HCT116 (cell line): ENCODE measurements at regions not wholly inside any gene's neighbourhood (a gene's known extent, or its start where the extent isn't known, plus 50 kb on each side); places are given as distances from the start of the nearest gene placed in this dataset.

Experiments
- ATAC-seq: fragments of 200-7000 bp; cut with Tn5 transposase; 2 replicates; pipeline ENCODE4 v1.9.1; 2020; ENCODE audit warnings: mild to moderate bottlenecking, moderate library complexity
- BruUV-seq: library from RNA; stranded (reverse); fragments of 400-500 nt; replicated peaks from 2 replicates; lab custom pipeline; 2021; lab: Mats Ljungman, UMichigan
- CTCF ChIA-PET: fragments of 300-600 bp; sonication (Branson Sonifier 250); formaldehyde crosslinking; loops from one replicate; lab custom pipeline; 2021; ENCODE audit warnings: antibody characterized with exemption; lab: Charles Lee
- POLR2A ChIA-PET: fragments of 300-600, 350-600 bp; sonication (Branson Sonifier 250); formaldehyde crosslinking; loops from one replicate; lab custom pipeline; 2021; ENCODE audit warnings: antibody characterized with exemption; lab: Charles Lee
- RAD21 ChIA-PET, 2 experiments: fragments of 300-600 bp; sonication (Branson Sonifier 250); formaldehyde crosslinking; loops; one replicate each; lab custom pipeline; 2023; ENCODE audit warnings: low total read pairs in 2 of 2; ENCODE audit not compliant: uncharacterized antibody in 2 of 2, unreplicated experiment in 2 of 2, low non-redundant PET in 1 of 2; lab: Charles Lee
- DNase-seq: peaks from one replicate; pipeline ENCODE4 v3.0.0-alpha.2; 2010; ENCODE audit warnings: low read depth, low spot score
- H2AFZ ChIP-seq: fragments of 200-600 bp; shearing (Covaris generic), sonication (generic); 2 replicates; pipeline ENCODE4 v1.6.1; 2017; ENCODE audit warnings: low read depth, mixed run types, mixed read lengths, antibody characterized with exemption, low read length; ENCODE audit not compliant: poor library complexity, severe bottlenecking
- H3K27ac ChIP-seq: 2 replicates; pipeline ENCODE4 v1.5.1; 2012; ENCODE audit warnings: low read depth, low read length
- H3K27me3 ChIP-seq: fragments of 200-600 bp; sonication (generic); 2 replicates; pipeline ENCODE4 v1.6.1; 2016; ENCODE audit warnings: mixed run types, low read length, mixed read lengths; ENCODE audit not compliant: insufficient read depth
- H3K36me3 ChIP-seq, 2 experiments: fragments of 200-500 bp in 1 of 2; fragments of 200-600 bp in 1 of 2; sonication (Bioruptor generic) in 1 of 2; sonication (generic) in 1 of 2; 2 replicates each; pipeline versions ENCODE4 v1.5.1 to v1.6.1; 2014 to 2016; ENCODE audit warnings: low read length in 2 of 2, inconsistent platforms in 1 of 2, mixed read lengths in 1 of 2, mixed run types in 1 of 2; ENCODE audit not compliant: insufficient read depth in 2 of 2, control insufficient read depth in 1 of 2
- H3K4me1 ChIP-seq, 2 experiments: fragments of 200-600 bp in 1 of 2; sonication (generic) in 1 of 2; 2 replicates each; pipeline versions ENCODE4 v1.5.1 to v1.6.1; 2012 to 2017; ENCODE audit warnings: low read length in 2 of 2, inconsistent platforms in 1 of 2, mild to moderate bottlenecking in 1 of 2, mixed read lengths in 1 of 2, mixed run types in 1 of 2, moderate library complexity in 1 of 2; ENCODE audit not compliant: insufficient read depth in 2 of 2, control insufficient read depth in 1 of 2
- H3K4me2 ChIP-seq: fragments of 200-600 bp; sonication (generic); 2 replicates; pipeline ENCODE4 v1.6.1; 2017; ENCODE audit warnings: mixed run types, low read length, mixed read lengths
- H3K4me3 ChIP-seq, 2 experiments: fragments of 200-600 bp in 1 of 2; sonication (generic) in 1 of 2; replicated peaks in 1 of 2; 2 replicates each; pipeline ENCODE4 v1.5.1; 2011 to 2016; ENCODE audit warnings: low read length in 2 of 2, control low read depth in 1 of 2, low read depth in 1 of 2, mild to moderate bottlenecking in 1 of 2, mixed read lengths in 1 of 2, mixed run types in 1 of 2
- H3K79me2 ChIP-seq: fragments of 200-600 bp; sonication (generic); 2 replicates; pipeline ENCODE4 v1.6.1; 2017; ENCODE audit warnings: mild to moderate bottlenecking, mixed run types, low read length, moderate library complexity, mixed read lengths; ENCODE audit not compliant: insufficient read depth
- H3K9ac ChIP-seq: fragments of 200-600 bp; sonication (generic); 2 replicates; pipeline ENCODE4 v1.6.1; 2016; ENCODE audit warnings: low read length, mixed read lengths
- H3K9me2 ChIP-seq: fragments of 200-600 bp; sonication (generic), shearing (Covaris generic); 2 replicates; pipeline ENCODE4 v1.6.1; 2017; ENCODE audit warnings: mixed run types, mild to moderate bottlenecking, moderate library complexity; ENCODE audit not compliant: insufficient read depth
- H3K9me3 ChIP-seq, 2 experiments: fragments of 200-500 bp in 1 of 2; fragments of 200-600 bp in 1 of 2; sonication (Bioruptor generic) in 1 of 2; sonication (generic) in 1 of 2; 2 replicates each; pipeline ENCODE4 v1.6.1; 2014 to 2017; ENCODE audit warnings: low read length in 2 of 2, mixed read lengths in 2 of 2, inconsistent platforms in 1 of 2, low read depth in 1 of 2, mild to moderate bottlenecking in 1 of 2, mixed run types in 1 of 2, moderate library complexity in 1 of 2; ENCODE audit not compliant: control insufficient read depth in 1 of 2, insufficient read depth in 1 of 2
- H4K20me1 ChIP-seq: fragments of 200-600 bp; sonication (generic), shearing (Covaris generic); 2 replicates; pipeline ENCODE4 v1.6.1; 2017; ENCODE audit warnings: mixed run types, mild to moderate bottlenecking, moderate library complexity; ENCODE audit not compliant: insufficient read depth
- ATF3 ChIP-seq: IDR thresholded peaks from 2 replicates; pipeline ENCODE4 v1.6.1; 2012
- CEBPB ChIP-seq: IDR thresholded peaks from 2 replicates; pipeline ENCODE4 v1.6.1; 2012; ENCODE audit warnings: low read depth
- CTCF ChIP-seq, 3 experiments: fragments of 200-600 bp in 1 of 3; sonication (generic) in 1 of 3; IDR thresholded peaks in 2 of 3; conservative IDR thresholded peaks in 1 of 3; 2 replicates each; pipeline ENCODE4 v1.5.1; 2012 to 2017; ENCODE audit warnings: low read depth in 2 of 3, low read length in 2 of 3, antibody characterized with exemption in 1 of 3, borderline replicate concordance in 1 of 3, control low read depth in 1 of 3, mild to moderate bottlenecking in 1 of 3, mixed read lengths in 1 of 3, mixed run types in 1 of 3, moderate library complexity in 1 of 3; ENCODE audit not compliant: insufficient read depth in 1 of 3
- EZH2 ChIP-seq: fragments of 200-600 bp; sonication (generic); IDR thresholded peaks from 2 replicates; pipeline ENCODE4 v1.6.1; 2017; ENCODE audit warnings: antibody characterized with exemption, mixed run types
- EZH2phosphoT487 ChIP-seq: fragments of 200-600 bp; IDR thresholded peaks from 2 replicates; pipeline ENCODE4 v1.6.1; 2018; ENCODE audit warnings: antibody characterized with exemption, borderline replicate concordance
- FOSL1 ChIP-seq: IDR thresholded peaks from 2 replicates; pipeline ENCODE4 v1.6.1; 2012; ENCODE audit warnings: low read depth
- JUND ChIP-seq: IDR thresholded peaks from 2 replicates; pipeline ENCODE4 v1.6.1; 2012
- MAX ChIP-seq: IDR thresholded peaks from 2 replicates; pipeline ENCODE4 v1.6.1; 2012
- POLR2AphosphoS5 ChIP-seq: IDR thresholded peaks from 2 replicates; pipeline ENCODE4 v1.6.1; 2011; ENCODE audit warnings: mild to moderate bottlenecking, low read depth, low read length, moderate library complexity
- RAD21 ChIP-seq: IDR thresholded peaks from 2 replicates; pipeline ENCODE4 v1.6.1; 2012; ENCODE audit warnings: low read depth, mild to moderate bottlenecking
- SP1 ChIP-seq: IDR thresholded peaks from 2 replicates; pipeline ENCODE4 v1.6.1; 2012; ENCODE audit warnings: low read depth
- SRF ChIP-seq: IDR thresholded peaks from 2 replicates; pipeline ENCODE4 v1.6.1; 2012; ENCODE audit warnings: low read depth
- TCF7L2 ChIP-seq: IDR thresholded peaks from 2 replicates; pipeline ENCODE4 v1.7.0; 2011; ENCODE audit warnings: borderline replicate concordance, inconsistent platforms; ENCODE audit not compliant: insufficient read depth, insufficient read length; ENCODE audit errors: extremely low read depth
- YY1 ChIP-seq: IDR thresholded peaks from 2 replicates; pipeline ENCODE4 v1.6.1; 2011; ENCODE audit warnings: low read length, low read depth, moderate library complexity, mild to moderate bottlenecking; ENCODE audit not compliant: insufficient replicate concordance; ENCODE audit errors: extremely low read depth
- ZBTB33 ChIP-seq: IDR thresholded peaks from 2 replicates; pipeline ENCODE4 v1.6.1; 2011; ENCODE audit warnings: mild to moderate bottlenecking, low read length, moderate library complexity; ENCODE audit not compliant: insufficient replicate concordance; ENCODE audit errors: extremely low read depth
- ZNF274 ChIP-seq: fragments of 200-500 bp; sonication (Bioruptor generic); IDR thresholded peaks from 2 replicates; pipeline ENCODE4 v1.6.1; 2014; ENCODE audit warnings: mild to moderate bottlenecking, low read depth, low read length, inconsistent platforms
- intact Hi-C: fragments of 100-400 bp; cut with micrococcal nuclease; formaldehyde crosslinking; loops from 2 replicates; pipeline ENCODE4 v1.10.0; 2022

DNA sequence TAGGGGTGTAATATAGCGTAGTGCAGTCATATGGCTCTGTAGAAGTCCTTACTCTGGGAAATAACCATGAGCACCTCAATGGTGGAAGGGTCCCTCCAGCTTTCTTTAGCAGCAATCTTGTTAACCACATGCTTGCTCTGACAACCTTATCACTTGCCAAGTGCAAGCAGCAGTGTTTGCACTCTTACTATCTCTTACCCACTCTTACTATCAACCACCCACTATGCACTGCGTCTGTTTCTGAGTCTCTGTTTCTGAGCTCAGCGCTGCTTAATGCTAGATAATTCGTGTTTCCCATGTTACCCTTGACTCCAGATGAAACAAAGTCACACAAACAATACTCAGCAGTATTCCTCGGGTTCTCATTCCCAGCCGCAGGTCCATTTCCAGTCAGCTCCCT, 433.7 kb upstream of the PFKP start:
- BruUV-seq = no TSS peak
- no peak for ATAC-seq
- H4K20me1 ChIP-seq = no peaks in the 10 kb centered on the region
- H3K27ac ChIP-seq = no peak overlapping the region
- H3K4me2 ChIP-seq = no peak overlapping the region
- H2AFZ ChIP-seq = no peak overlapping the region
- no peaks in the 10 kb centered on the region for H3K36me3 ChIP-seq
- no peaks in the 10 kb centered on the region for H3K9me2 ChIP-seq
- no peaks in the 10 kb centered on the region for H3K4me1 ChIP-seq
- H3K4me3 ChIP-seq = no peak overlapping the region
- no peak for DNase-seq
- no peak for TF ChIP-seq TCF7L2
- TF ChIP-seq RAD21 = no peak
- no peak for TF ChIP-seq MAX
- TF ChIP-seq CEBPB = no peak
- no peak for TF ChIP-seq SRF
- no peaks in the 10 kb centered on the region for H3K79me2 ChIP-seq
- H3K27me3 ChIP-seq = no peaks in the 10 kb centered on the region
- CTCF ChIA-PET = no interaction called here
- RAD21 ChIA-PET = no interaction called here
- intact Hi-C loops = no loop called here
- POLR2A ChIA-PET = no interaction called here
- no peak overlapping the region for H3K9ac ChIP-seq
- H3K9me3 ChIP-seq = peaks cover 10 to 13% of the 10 kb centered on the region in 2 experiments; a peak in 2 of 4 replicates

- H3K9me2 ChIP-seq = no peaks in the 10 kb centered on the region
- H3K4me1 ChIP-seq = no peaks in the 10 kb centered on the region
- ATAC-seq = no peak
- H3K36me3 ChIP-seq = no peaks in the 10 kb centered on the region
- ChIA-PET CTCF (no interaction called here), RAD21 (no interaction called here), POLR2A (no interaction called here)
- peaks cover 5 to 13% of the 10 kb centered on the region in 2 experiments; a peak in 2 of 4 replicates for H3K9me3 ChIP-seq
- no peaks in the 10 kb centered on the region for H4K20me1 ChIP-seq
- no peak overlapping the region for H3K4me3 ChIP-seq
- no peak overlapping the region for H3K27ac ChIP-seq
- BruUV-seq = no TSS peak
- intact Hi-C loops = no loop called here
- no peak overlapping the region for H3K9ac ChIP-seq
- no peaks in the 10 kb centered on the region for H3K79me2 ChIP-seq
- DNase-seq = no peak
- no peaks in the 10 kb centered on the region for H3K27me3 ChIP-seq
- H3K4me2 ChIP-seq = no peak overlapping the region
- no peak overlapping the region for H2AFZ ChIP-seq
- TF ChIP-seq ZBTB33 = no peak
- TF ChIP-seq FOSL1 = no peak
- no peak for TF ChIP-seq EZH2phosphoT487
- no peak for TF ChIP-seq CTCF (IDR thresholded peaks at IDR 0.05 in 2 of 3, conservative IDR thresholded peaks at IDR 0.05 in 1 of 3; ENCODE audit: borderline replicate concordance in 1 of 3, insufficient read depth in 1 of 3, low read depth in 2 of 3, low read length in 2 of 3)
- no peak for TF ChIP-seq EZH2
- no peak for TF ChIP-seq JUND
- no peak for TF ChIP-seq POLR2AphosphoS5
- TF ChIP-seq ZNF274 = no peak
- no peak for TF ChIP-seq YY1
- no peak for TF ChIP-seq SP1
- no peak for TF ChIP-seq ATF3
- TF ChIP-seq SRF = no peak
Measured at GRCh38 chr10:2631557-2632205, 435.7 kb upstream of the PFKP start.
